ENCODE measurements at regions not wholly inside any gene's neighbourhood (a gene's known extent, or its start where the extent isn't known, plus 50 kb on each side); places are given as distances from the start of the nearest gene placed in this dataset.

DNA sequence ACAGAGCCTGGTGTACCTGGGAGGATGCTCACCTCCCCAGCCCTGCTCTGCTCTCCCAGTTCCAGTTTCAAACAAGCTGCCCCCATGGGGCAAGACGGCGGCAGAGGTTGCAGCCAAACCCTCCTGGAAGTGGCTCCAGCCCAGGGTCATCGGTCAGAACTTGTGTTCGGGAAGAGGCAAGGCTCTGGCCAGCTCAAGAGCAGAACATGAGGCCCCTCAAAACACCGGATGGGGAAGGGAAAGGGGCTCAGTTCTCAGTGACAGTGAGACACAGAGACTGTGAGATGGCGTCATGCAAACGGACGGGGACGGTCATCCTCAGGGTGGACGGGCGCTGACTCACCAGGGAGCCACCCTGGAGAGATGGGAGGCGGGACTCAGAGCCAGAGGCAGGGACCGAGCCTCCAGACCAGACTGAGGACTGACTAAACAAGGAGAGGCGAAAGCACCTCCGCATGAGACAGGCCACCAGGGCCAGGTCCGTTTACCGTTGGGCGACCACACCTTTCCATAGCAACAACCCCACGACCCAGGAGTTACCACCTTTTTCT, 63.9 kb upstream of the GALNT9 start:
- DNase-seq, result no peak

DNA sequence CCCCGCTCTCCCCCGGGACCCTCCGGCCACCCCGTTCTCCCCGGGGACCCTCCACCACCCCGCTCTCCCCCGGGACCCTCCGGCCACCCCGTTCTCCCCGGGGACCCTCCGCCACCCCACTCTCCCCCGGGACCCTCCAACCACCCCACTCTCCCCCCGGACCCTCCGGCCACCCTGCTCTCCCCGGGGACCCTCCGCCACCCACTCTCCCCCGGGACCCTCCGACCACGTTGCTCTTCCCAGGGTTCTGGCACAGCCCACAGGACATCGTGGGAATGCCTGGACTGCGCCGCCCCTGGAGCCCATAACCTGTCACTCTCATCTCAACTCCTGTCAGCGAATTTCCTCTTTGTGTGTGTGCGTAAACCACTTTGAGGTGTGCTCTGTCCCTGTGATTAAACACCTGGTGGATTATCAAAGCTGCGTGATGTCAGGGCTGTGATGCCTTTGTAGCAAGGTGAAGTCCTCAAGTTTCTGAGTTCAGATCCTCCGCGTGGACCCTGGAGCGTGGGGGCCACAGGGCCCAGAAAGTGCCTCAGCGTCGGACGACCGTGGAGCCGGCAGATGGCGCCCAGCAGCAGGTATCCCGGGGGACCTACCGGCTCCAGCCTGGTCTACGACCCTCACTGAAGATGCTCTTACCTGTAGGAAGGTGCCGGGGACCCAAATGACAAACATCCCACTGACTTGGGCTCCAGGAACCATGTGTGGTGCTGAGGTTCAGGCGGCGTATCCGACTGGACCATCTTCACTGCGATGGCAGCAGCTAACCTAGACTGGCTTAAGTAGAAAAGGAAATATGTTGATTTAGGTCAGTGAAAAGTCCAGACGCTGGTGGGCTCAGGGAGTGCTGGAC, 63.2 kb upstream of the GALNT9 start:
- DNase-seq, result no peak

DNA sequence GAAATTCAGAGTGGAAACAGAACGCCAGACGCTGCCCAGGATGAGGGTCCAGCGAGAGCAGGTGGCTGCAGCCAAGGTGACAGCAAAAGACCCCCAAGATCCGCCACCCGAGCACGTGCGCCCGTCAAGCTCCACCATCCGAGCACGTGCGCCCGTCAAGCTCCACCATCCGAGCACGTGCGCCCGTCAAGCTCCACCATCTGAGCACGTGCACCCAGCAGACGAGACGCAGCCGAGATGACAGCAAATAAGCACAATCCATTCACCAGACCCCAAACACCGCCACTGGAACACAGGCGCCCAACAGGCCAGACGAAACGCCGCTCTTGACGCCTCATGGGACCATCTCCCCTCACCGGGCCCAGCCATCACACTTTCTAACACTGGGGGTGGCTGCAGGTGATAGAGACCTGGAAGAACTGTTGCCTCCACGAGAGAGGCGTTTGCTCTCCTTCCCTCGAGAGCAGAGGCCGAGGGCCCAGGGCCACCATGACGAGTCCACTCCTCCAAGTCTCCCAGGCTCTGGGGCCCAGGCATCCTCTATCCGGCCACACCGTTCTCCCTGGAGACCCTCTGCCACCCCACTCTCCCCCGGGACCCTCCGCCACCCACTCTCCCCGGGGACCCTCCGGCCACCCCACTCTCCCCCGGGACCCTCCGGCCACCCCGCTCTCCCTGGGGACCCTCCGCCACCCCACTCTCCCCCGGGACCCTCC, 62.1 kb upstream of the GALNT9 start:
- no peak for DNase-seq

DNA sequence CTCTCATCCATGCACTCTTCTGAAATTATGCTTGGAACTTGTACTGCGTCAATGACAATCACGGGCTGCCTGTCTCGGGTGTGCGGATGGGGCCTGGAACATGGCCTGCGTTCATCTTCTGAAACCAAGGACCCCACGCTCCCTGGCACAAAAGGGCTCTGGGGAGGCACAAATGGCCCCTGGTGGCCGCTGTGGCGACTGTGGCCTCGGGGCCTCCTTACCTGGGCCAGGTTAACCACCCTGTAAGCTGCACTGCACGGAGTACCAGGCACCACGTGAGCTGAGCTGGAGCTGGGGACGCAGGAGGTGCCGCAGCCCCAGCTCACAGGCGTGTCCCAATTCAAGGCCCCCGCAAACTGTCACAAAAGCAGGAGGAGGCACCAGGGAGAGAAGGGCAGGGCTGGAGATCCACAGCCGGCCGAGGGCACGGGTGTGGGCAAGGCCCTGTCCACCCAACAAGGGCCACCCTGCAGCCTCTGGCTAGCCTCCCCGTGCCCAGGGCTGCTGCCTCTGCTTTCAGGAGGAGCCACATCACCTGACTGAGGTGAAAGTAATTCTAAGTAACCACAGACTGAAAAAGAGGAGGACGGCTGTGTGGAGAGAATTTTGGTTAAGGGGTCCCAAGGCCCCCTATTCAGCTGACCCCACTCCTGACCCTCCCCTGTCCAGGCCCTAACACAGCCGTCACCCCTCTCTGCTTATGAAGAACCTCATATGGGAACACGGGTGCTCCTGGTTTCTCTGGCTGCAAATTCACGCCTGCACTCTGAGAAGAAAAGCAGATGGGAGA, 61.1 kb upstream of the GALNT9 start:
- no peak for DNase-seq

DNA sequence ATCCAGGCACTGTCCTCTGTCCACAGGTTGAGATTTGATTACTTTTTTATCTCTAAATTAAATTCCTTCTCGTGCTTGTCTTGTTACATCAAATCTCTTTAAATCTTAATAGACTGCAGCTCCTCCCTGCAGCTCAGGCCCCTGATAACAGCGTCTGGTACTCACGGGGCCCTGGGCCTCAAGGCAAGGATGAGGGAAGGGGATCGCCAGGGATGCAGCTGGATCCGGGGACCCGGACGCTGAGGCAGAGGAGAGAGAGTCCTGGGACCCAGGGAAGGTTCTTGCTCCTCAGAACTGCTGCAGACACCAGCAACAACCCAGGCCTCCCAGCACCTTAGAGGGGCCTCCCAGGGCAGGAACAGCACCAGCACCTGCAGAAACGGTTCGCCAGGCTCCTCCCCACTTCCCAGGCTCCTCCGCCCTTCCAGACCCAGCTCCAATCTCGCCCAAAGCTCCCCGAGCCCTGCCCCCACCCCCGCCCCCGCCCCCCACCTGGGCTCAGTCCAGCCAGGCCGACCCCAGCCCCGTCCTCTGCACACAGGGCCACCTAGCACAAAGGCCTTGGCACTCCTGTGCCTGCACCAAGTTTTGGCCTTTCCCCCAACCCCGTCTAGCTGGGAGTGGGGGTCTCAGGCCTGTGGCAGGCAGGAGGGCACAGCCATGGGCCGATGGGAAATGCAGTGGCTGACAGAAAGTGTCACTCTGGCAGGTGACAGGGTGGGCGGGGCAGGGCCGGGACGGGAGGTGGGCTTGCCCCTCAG, 60.3 kb upstream of the GALNT9 start:
- DNase-seq, result no peak

DNA sequence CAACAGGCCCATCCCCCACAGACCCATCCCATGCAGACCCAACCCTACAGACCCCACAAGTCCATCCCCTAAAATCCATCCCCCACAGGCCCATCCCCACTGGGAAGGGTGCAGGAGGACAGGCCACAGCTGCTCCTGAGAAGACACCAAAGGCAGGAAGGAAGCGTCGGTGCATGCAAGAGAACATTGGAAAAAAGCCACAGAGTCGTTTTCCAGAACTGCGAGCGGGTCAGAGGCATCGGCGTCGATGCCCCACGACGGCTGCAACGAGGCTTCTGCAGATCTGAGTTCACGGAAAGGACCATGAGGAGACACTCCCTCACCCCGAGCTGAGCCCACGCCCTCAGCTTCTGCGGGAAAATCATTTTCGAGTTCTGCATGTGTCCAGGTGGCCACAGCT, 59.6 kb upstream of the GALNT9 start:
- DNase-seq, result no peak

DNA sequence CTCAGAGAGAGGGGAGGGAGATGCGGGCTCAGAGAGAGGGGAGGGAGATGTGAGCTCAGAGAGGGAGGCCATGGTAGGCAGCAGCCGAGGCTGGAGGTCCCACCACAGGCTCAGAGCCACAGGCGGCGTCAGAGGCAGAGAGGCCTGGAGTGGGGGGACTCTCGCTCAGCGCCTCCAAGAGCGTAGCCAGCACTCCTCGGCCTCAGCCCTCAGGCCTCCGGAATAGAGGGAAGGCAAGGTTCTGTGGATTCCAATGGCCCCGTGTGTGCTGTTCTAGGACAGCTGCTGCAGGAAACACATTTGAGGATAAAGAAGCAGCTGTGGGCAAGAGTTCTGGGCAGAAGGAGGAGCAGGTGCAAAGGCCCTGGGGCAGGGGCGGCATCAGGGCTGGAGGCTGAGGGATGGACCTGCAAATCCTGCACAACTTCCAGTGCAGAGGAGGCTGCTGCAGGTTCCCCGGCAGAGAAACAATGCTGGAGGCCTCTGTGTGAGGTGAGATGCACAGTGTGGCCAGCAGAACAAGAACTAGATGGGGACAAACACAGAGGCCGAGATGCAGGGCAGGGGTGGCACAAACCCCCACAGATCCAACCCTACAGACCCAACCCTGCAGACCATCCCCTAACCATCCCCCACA, 59.1 kb upstream of the GALNT9 start:
- no peak for DNase-seq

DNA sequence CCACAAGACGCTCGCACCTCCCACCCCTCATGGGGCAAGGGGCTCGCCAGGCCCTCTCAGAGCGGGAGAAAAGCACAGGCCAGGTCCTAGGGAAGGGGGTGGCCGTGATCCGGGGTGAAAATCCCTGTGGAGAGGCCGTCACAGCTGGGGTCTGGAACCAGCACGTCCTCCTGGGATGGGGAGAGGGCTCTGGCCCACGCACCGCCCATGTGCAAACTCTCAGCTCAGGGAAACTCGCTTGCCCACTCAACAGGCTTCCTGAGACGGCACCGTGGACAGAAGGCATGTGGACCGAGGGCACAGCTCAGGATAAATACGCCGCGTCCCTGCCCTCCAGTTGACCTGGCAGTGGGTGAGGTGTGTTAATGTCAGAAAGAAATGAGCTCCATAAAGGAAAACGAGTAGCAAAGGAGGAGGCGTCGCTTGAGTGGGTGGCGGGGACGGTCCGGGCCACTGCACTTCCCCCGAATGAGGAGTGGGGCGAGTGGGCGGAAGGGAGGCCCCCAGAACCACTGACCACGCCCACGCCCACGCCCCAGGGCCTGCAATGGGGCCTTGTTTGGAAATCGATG, 57.6 kb upstream of the GALNT9 start:
- DNase-seq, result no peak

DNA sequence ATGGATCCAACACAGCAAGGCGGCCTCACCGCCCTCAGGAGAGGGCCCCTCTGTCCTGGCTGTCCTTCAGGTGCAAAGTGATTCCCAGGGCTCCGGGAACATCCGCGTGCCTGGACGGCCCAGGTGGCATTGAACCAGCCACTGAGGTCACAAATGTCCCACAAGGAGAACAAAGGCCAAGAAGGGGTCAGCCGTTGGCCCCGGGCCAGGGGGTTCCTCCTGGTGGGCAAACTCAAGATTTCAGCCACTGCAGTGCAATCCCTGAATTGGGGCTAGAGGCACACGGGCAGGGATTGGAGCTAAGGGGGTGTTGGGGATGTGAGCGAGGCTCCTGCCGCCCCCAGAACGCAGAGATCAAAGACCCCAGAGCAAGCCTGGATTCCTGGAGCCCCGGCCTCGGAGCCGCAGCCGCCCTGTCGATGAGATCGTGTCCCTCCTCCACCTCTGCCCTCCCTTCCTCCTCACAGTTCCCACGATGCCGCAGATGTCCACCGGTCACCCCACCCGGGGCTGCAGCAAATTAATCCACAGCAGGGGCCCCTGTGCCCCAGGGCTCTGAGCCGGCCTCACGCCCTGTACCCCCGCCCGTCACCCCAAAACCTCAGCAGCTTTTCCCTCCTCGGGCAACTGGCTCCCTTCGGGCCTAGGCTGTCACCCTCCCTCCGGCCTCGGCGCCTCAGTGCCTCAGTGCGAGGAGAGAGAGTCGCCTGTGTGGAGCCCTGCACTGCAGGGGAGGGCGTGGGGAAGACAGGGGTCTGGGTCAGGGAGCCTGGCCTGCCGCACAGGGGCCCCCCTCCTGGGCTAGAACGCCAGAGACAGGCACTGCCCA, 56.7 kb upstream of the GALNT9 start:
- no peak for DNase-seq

DNA sequence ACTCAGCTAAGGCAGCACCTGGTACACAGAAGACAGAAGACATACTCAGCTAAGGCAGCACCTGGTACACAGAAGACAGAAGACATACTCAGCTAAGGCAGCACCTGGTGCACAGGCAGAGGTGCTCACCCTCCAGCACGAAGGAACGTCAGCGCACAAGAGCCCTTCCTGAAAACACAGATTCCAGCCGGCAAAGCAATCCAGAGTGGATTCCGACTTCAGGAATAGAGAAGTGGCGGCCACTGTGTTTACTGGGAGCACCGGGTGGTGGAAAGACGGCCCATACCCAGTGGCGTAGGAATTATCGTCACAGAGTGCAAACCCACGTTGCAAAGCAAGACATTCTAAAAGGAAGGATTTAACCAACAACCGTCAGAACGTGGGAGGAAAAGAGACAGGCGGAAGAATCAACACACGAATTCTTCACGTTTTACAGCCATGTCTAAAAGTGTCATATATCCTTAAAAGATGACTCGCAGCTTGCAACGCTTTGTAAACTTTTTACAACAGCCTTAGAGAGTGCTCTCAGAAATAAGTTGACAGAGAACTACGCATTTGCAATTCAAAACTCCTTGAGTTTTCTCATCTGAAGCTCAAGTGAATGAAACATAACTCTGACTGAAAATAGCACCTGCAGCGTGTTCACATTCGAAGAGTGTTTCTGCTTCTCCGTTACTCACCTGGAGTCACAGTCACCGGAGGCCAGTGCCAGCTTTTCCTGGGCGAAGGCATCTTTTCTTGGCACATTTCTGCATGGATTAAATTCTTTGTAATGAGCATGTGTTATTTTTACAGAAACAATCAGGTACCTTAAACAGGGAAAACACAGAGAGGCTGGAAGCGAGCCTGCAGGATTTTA, 55.8 kb upstream of the GALNT9 start:
- no peak for DNase-seq

DNA sequence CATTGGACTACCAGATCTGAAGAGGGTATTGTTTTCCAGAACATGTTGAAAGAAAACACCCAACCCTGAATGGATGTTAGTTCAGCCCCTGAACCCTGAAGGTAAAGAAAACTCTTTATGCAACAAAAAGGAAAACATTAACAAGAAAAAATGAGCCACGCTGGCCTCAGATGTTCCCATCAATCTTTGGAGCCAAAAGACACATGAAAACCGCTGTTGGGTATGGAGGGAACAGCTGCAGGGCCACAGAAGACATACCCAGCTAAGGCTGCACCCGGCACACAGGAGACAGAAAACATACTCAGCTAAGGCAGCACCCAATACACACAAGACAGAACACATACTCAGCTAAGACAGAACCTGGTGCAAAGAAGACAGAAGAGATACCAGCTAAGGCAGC, 51.3 kb upstream of the GALNT9 start:
- no peak for DNase-seq

DNA sequence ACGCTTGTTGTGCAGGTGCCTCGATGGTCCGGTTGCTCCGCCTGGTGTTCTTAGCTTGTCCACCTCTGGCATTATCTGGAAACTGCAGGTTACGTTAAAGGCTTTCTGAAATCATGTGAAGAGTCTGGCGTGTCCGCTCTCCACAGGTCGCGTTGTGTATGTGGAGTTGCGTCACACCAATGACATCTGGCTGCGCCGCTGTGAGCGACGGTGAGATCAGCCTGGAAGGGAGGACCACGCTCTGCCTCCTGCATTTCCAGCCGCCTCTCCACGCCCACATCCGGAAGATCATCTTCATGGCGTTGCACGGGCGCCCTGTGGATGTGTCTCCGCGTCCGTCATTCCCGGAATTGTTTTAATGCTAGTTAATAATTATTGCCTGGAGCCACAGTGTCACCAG, 50.6 kb upstream of the GALNT9 start:
- no peak for DNase-seq

DNA sequence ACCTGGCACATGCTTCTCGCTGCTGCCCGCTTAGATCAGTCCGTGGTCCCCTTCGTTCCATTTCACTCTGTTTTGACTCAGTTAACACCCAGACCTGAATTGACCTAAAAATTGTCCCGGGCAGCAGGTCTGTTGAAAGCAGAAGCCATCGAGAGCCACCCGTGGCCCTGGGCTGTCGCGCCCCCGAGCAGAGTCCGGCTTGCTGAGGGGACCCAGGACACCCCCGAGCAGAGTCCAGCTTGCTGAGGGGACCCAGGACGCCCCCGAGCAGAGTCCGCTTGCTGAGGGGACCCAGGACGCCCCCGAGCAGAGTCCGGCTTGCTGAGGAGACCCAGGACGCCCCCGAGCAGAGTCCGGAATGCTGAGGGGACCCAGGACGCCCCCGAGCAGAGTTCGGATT, 50.2 kb upstream of the GALNT9 start:
- no peak for DNase-seq
